ENCODE measurements at regions not wholly inside any gene's neighbourhood (a gene's known extent, or its start where the extent isn't known, plus 50 kb on each side); places are given as distances from the start of the nearest gene placed in this dataset.

DNA sequence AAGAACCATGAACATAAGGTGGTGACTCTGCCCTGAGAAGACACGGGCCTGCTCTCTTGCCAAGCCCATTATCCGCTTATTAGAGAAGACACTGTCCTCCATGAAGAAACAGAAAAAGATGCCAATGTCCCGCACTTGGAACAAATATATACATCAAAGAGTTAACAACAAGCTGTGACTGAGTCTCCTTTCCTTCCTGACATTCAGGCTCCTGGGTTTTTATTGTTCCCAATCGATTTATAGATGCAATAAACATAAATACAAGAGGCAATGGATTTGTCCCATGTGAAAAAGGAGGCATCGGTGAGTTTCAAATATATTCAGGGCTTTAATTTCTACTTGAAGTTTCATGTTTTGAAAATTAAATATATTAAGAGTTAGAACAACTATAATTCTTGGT, 169.2 kb upstream of the CPEB2 start:
- Histone ChIP-seq H3K4me1 (ENCODE audit: insufficient read depth, low read length) (no peaks in the 10 kb centered on the region), H3K9me3 (ENCODE audit: insufficient read depth, low read depth, low read length) (no peaks in the 10 kb centered on the region), H3K27ac (ENCODE audit: low read length) (no peak overlapping the region), H3K27me3 (ENCODE audit: insufficient read depth, low read length) (no peaks in the 10 kb centered on the region), H3K4me3 (ENCODE audit: low read length) (no peak overlapping the region), H3K9ac (ENCODE audit: low read depth, low read length) (no peak overlapping the region), H3K36me3 (ENCODE audit: insufficient read depth, low read depth, low read length) (no peaks in the 10 kb centered on the region)

DNA sequence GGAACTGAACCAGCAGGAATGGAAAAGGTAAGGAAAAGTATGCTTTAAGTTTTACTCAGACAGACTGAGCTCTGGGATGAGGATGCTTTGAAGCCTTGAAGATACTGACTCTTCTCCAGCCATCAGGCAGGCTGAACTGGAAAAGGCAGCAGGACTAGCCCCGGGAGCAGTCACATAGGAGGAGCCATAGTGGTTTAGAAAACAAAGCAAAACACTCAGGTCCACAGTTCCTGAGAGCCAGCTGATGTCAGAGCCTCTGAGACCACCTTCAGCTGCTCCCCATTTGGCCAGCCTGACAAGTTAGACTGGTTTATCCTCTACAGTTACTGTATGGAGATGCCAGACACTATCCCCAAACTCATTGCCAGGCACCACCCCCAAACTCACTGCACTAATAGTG, 167.9 kb upstream of the CPEB2 start:
- no peak overlapping the region for H3K9ac ChIP-seq (ENCODE audit: low read depth, low read length)
- no peak overlapping the region for H3K27ac ChIP-seq (ENCODE audit: low read length)
- no peaks in the 10 kb centered on the region for H3K4me1 ChIP-seq (ENCODE audit: insufficient read depth, low read length)
- peaks cover 8% of the 10 kb centered on the region; the same call in 1 of the 2 replicates for H3K9me3 ChIP-seq (ENCODE audit: insufficient read depth, low read depth, low read length)
- no peak overlapping the region for H3K4me3 ChIP-seq (ENCODE audit: low read length)
- H3K27me3 ChIP-seq (ENCODE audit: insufficient read depth, low read length), result no peaks in the 10 kb centered on the region
- no peaks in the 10 kb centered on the region for H3K36me3 ChIP-seq (ENCODE audit: insufficient read depth, low read depth, low read length)

DNA sequence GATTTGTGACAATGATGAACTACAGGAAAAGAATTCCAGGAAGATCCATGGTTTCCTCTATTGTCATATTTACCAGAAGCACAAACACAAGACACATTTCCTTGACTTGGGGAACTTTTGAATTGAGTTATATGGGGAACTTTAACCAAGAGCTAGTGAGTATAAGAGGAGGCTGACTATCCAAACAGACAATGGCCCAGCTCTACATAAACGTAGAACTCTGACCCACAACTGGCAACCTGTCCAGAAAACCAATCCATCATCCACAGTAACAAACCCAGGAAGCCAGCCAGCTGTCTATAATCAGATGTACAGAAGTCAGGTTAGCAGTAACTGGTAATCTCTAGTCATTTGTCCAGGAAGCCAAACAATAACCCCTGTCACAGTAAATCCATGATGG, 167.0 kb upstream of the CPEB2 start:
- H3K27me3 ChIP-seq (ENCODE audit: insufficient read depth, low read length), result no peaks in the 10 kb centered on the region
- H3K9me3 ChIP-seq (ENCODE audit: insufficient read depth, low read depth, low read length), result peaks cover 8% of the 10 kb centered on the region; the same call in 1 of the 2 replicates

DNA sequence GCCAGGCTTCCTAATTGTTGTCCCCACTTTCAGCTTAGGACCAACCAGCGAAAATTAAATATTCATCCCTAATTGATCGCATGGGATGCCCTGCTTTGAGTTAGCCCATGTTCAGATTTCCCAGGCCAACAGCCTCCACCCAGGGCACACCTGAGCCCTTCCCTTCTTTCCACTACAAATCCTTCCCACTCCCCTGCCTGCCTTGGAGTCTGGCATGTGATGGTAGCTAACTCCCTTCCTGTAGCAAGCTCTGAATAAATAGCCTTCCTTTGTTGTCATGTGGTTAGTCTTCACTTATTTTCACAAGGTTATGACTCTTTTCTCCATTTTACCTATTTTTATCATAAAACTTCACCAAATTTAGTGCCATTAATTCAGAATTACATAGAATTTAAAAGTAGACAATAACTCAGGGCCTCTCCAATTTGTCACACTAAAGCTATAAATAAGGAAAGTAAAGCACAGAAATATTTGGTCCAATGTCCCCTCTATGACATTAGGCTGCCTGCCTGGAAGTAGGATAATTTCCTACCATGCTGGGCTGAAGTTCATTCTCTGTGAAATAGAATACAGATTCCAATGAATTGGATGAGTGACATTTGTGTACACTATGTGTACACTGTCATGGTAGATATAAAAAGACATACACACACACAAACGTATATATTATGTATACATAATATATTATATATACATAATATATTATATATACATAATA, 166.4 kb upstream of the CPEB2 start:
- Histone ChIP-seq H3K36me3 (ENCODE audit: insufficient read depth, low read depth, low read length) (no peaks in the 10 kb centered on the region), H3K9me3 (ENCODE audit: insufficient read depth, low read depth, low read length) (peaks cover 8% of the 10 kb centered on the region; the same call in 1 of the 2 replicates), H3K27me3 (ENCODE audit: insufficient read depth, low read length) (no peaks in the 10 kb centered on the region), H3K4me3 (ENCODE audit: low read length) (no peak overlapping the region), H3K27ac (ENCODE audit: low read length) (no peak overlapping the region), H3K9ac (ENCODE audit: low read depth, low read length) (no peak overlapping the region), H3K4me1 (ENCODE audit: insufficient read depth, low read length) (no peaks in the 10 kb centered on the region)

More for the DNA sequence above, 167.0 kb upstream of the CPEB2 start:
- Histone ChIP-seq H3K36me3 (ENCODE audit: insufficient read depth, low read depth, low read length) (no peaks in the 10 kb centered on the region), H3K9ac (ENCODE audit: low read depth, low read length) (no peak overlapping the region), H3K4me3 (ENCODE audit: low read length) (no peak overlapping the region), H3K4me1 (ENCODE audit: insufficient read depth, low read length) (no peaks in the 10 kb centered on the region), H3K27ac (ENCODE audit: low read length) (no peak overlapping the region)

DNA sequence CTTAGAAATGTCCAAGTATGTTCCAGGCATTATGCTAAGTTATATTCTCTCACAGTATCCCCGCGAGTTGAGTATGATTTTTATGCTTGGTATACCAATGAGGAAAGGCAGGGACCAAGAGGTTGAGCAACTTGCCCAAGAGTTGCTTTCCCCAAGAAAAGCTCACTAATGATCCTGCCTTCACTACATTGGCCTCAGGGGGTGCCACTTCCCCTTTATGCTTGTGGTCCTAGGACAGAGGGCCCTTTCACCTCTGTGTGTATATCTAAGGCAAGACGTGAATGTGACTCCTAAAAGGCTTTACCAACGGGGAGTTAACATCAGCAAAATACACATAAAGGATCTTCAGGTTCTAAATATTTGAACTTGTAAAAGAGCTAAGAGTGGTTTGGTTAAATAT, 164.4 kb upstream of the CPEB2 start:
- Histone ChIP-seq H3K4me3 (ENCODE audit: low read length) (no peak overlapping the region), H3K9ac (ENCODE audit: low read depth, low read length) (no peak overlapping the region), H3K9me3 (ENCODE audit: insufficient read depth, low read depth, low read length) (peaks cover 8% of the 10 kb centered on the region; the same call in 1 of the 2 replicates), H3K27me3 (ENCODE audit: insufficient read depth, low read length) (no peaks in the 10 kb centered on the region), H3K27ac (ENCODE audit: low read length) (no peak overlapping the region), H3K4me1 (ENCODE audit: insufficient read depth, low read length) (no peaks in the 10 kb centered on the region), H3K36me3 (ENCODE audit: insufficient read depth, low read depth, low read length) (no peaks in the 10 kb centered on the region)

GRCh38 chr4:14841801-14842768, 160.2 kb upstream of the CPEB2 start:
- no peak overlapping the region for H3K4me3 ChIP-seq (ENCODE audit: low read length)
- H3K9ac ChIP-seq (ENCODE audit: low read depth, low read length), result no peak overlapping the region
- H3K36me3 ChIP-seq (ENCODE audit: insufficient read depth, low read depth, low read length), result no peaks in the 10 kb centered on the region
- H3K4me1 ChIP-seq (ENCODE audit: insufficient read depth, low read length), result no peaks in the 10 kb centered on the region
- peaks cover 8% of the 10 kb centered on the region; the same call in 1 of the 2 replicates for H3K9me3 ChIP-seq (ENCODE audit: insufficient read depth, low read depth, low read length)
- no peak overlapping the region for H3K27ac ChIP-seq (ENCODE audit: low read length)
- H3K27me3 ChIP-seq (ENCODE audit: insufficient read depth, low read length), result no peaks in the 10 kb centered on the region

DNA sequence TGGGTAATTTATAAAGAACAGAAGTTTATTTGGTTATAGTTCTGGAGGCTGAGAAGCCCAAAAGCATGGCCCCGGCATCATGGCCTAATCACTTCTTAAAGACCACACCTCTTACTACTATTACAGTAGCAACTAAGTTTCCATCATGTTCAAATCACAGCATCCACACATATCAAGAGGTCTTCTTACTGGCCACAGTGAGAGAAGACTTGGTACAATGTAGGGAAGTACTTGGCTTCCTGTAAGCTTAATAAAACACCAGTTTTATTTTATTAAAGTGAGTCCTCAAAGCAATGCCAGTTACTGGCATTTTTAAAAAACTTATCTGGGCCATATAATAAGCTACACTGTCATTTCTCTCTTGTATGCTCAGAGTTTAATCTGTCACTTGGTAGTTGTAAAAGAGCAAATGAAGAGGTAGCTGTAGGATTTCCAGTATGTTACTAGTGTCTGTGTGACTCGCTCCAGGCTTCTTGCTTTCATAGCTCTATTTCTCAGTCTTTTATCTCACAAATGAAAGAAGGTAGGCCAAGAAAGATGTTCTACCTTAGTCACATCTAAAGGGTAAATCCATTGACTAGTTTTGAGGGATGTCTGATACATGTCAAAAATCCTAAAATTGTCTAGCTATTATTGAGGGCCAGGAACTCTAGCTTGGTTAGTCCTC, 159.2 kb upstream of the CPEB2 start:
- peaks cover 8% of the 10 kb centered on the region; the same call in 1 of the 2 replicates for H3K9me3 ChIP-seq (ENCODE audit: insufficient read depth, low read depth, low read length)
- H3K4me3 ChIP-seq (ENCODE audit: low read length), result no peak overlapping the region
- no peak overlapping the region for H3K9ac ChIP-seq (ENCODE audit: low read depth, low read length)
- H3K27me3 ChIP-seq (ENCODE audit: insufficient read depth, low read length), result no peaks in the 10 kb centered on the region
- no peaks in the 10 kb centered on the region for H3K4me1 ChIP-seq (ENCODE audit: insufficient read depth, low read length)
- no peaks in the 10 kb centered on the region for H3K36me3 ChIP-seq (ENCODE audit: insufficient read depth, low read depth, low read length)
- H3K27ac ChIP-seq (ENCODE audit: low read length), result no peak overlapping the region

DNA sequence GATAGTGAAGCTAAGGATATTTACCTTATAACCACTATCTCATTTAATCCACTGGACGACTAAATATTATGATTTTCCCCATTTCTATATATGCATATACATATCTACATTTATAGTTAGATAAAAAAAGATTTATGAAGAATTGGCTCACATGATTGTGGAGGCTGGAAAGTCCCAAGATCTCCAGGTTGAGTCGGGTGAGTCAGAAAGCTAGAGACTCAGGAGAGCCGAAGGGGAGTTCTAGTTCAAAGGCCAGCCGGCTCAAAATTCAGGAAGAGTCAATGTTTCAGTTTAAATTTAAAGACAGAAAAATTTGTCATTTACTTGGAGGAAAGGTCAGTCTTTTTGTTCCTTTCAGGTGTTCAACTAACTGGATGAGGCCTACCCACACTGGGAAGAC, 158.2 kb upstream of the CPEB2 start:
- H3K4me3 ChIP-seq (ENCODE audit: low read length), result no peak overlapping the region
- H3K9ac ChIP-seq (ENCODE audit: low read depth, low read length), result no peak overlapping the region
- no peaks in the 10 kb centered on the region for H3K36me3 ChIP-seq (ENCODE audit: insufficient read depth, low read depth, low read length)
- H3K27ac ChIP-seq (ENCODE audit: low read length), result no peak overlapping the region
- H3K4me1 ChIP-seq (ENCODE audit: insufficient read depth, low read length), result no peaks in the 10 kb centered on the region
- H3K27me3 ChIP-seq (ENCODE audit: insufficient read depth, low read length), result no peaks in the 10 kb centered on the region
- peaks cover 2% of the 10 kb centered on the region; the same call in 1 of the 2 replicates for H3K9me3 ChIP-seq (ENCODE audit: insufficient read depth, low read depth, low read length)

DNA sequence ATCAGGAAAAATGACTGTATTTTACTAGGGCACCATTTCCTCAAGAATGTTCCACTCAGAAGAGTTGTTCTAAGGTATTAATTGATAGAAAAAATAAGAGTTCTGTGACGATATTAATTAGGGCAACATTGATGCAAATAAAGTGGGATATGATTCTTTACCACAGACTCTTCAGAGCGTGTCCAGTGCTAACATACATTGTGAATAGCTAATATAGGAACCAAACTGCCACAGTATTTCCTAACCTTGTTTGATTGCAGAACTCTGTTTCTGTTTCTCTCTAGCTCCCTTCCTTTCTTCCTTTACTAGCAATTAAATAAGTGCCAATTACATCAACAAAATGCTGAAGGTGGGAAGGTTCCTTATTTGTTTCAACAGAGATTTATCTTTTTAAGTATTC, 154.1 kb upstream of the CPEB2 start:
- no peak overlapping the region for H3K9ac ChIP-seq (ENCODE audit: low read depth, low read length)
- H3K4me1 ChIP-seq (ENCODE audit: insufficient read depth, low read length), result no peaks in the 10 kb centered on the region
- peaks cover 9% of the 10 kb centered on the region; the same call in 1 of the 2 replicates for H3K9me3 ChIP-seq (ENCODE audit: insufficient read depth, low read depth, low read length)
- no peak overlapping the region for H3K27ac ChIP-seq (ENCODE audit: low read length)
- no peaks in the 10 kb centered on the region for H3K36me3 ChIP-seq (ENCODE audit: insufficient read depth, low read depth, low read length)
- no peaks in the 10 kb centered on the region for H3K27me3 ChIP-seq (ENCODE audit: insufficient read depth, low read length)
- no peak overlapping the region for H3K4me3 ChIP-seq (ENCODE audit: low read length)

GRCh38 chr4:14850455-14851097, 151.7 kb upstream of the CPEB2 start:
- H3K4me1 ChIP-seq (ENCODE audit: insufficient read depth, low read length), result no peaks in the 10 kb centered on the region
- H3K9me3 ChIP-seq (ENCODE audit: insufficient read depth, low read depth, low read length), result peaks cover 9% of the 10 kb centered on the region; the same call in 1 of the 2 replicates
- no peak overlapping the region for H3K27ac ChIP-seq (ENCODE audit: low read length)
- H3K4me3 ChIP-seq (ENCODE audit: low read length), result no peak overlapping the region
- H3K27me3 ChIP-seq (ENCODE audit: insufficient read depth, low read length), result no peaks in the 10 kb centered on the region
- no peaks in the 10 kb centered on the region for H3K36me3 ChIP-seq (ENCODE audit: insufficient read depth, low read depth, low read length)
- no peak overlapping the region for H3K9ac ChIP-seq (ENCODE audit: low read depth, low read length)
